Activated CD8-positive, alpha-beta T cell treated with anti-CD3 and anti-CD28 coated beads for 36 hours (primary cell): ENCODE measurements at regions not wholly inside any gene's neighbourhood (a gene's known extent, or its start where the extent isn't known, plus 50 kb on each side); places are given as distances from the start of the nearest gene placed in this dataset.

ENCODE experiments used
- ATAC-seq: fragments of 200-7000 bp; cut with Tn5 transposase; one replicate; pipeline ENCODE4 v1.10.0; 2021; ENCODE audit warnings: mild to moderate bottlenecking, moderate library complexity
- CTCF ChIA-PET: fragments of 350-600 bp; sonication (Branson Sonifier 250); formaldehyde crosslinking; loops from one replicate; lab custom pipeline; 2021; ENCODE audit warnings: antibody characterized with exemption; lab: Charles Lee
- POLR2A ChIA-PET: fragments of 350-600 bp; sonication (Branson Sonifier 250); formaldehyde crosslinking; loops from one replicate; lab custom pipeline; 2021; ENCODE audit warnings: antibody characterized with exemption; lab: Charles Lee
- DNase-seq: peaks from one replicate; pipeline ENCODE4 v3.0.0-alpha.2; 2020
- H3K27ac Mint-ChIP-seq: one replicate; pipeline ENCODE4 v1.8.0; 2021; ENCODE audit warnings: mild to moderate bottlenecking, mixed read lengths
- H3K27me3 Mint-ChIP-seq: one replicate; pipeline ENCODE4 v1.8.0; 2021; ENCODE audit warnings: mixed read lengths
- H3K36me3 Mint-ChIP-seq: one replicate; pipeline ENCODE4 v1.8.0; 2021; ENCODE audit warnings: low read depth, mixed read lengths
- H3K4me1 Mint-ChIP-seq: one replicate; pipeline ENCODE4 v1.8.0; 2021; ENCODE audit warnings: low read depth, mixed read lengths
- H3K4me3 Mint-ChIP-seq: one replicate; pipeline ENCODE4 v1.8.0; 2021; ENCODE audit warnings: mild to moderate bottlenecking, moderate library complexity, mixed read lengths
- H3K9me3 Mint-ChIP-seq: one replicate; pipeline ENCODE4 v1.8.0; 2021; ENCODE audit warnings: mixed read lengths
- intact Hi-C: fragments of 100-400 bp; cut with micrococcal nuclease; formaldehyde crosslinking; loops from one replicate; pipeline ENCODE4 v1.10.0; 2022
- TF ChIP-seq, protein P1 (sequence below): fragments of 200-600 bp; IDR thresholded peaks from one replicate; pipeline ENCODE4 v1.8.0; 2022; ENCODE audit warnings: antibody characterized with exemption, mild to moderate bottlenecking

DNA sequence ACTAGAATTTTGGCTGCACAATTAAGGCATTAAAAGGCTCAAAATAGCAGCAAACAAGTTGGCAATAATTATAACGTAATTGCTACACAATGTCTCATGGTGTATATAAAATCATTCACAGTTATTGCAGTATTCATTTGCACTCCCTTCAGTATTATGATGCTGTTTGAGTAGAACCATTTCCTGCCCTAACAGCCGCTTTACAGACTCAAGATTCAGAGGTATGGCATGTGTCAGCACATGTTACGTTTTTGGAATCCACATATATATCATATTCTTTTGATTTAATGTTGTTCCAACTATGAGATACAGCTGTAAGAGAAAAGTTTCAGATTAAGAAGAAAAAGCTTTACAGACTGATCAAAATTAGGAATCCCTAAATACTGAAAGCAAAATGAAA is 56.3 kb upstream of the NCKAP5 start:
- Mint-ChIP-seq H3K4me1 (no peaks in the 10 kb centered on the region), H3K9me3 (peaks cover 4% of the 10 kb centered on the region)

DNA sequence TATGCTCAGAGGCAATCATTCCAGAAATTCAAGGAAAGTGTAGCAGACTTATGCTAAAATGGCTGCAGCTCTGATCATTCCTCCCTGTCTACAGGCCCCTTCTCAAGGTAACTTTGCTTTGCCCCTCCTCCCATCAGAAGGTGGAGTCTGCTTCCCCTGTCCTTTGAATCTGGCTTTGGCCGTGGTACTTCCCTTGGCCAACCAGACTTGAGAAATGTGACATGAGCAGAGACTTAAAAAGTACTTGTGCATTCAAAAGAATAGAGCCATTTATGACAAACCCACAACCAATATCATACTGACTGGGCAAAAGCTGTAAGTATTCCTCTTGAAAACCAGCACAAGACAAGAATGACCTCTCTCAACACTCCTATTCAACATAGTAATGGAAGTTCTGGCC is 59.5 kb upstream of the NCKAP5 start:
- no peaks in the 10 kb centered on the region for H3K4me1 Mint-ChIP-seq
- peaks cover 3% of the 10 kb centered on the region for H3K9me3 Mint-ChIP-seq
- ChIA-PET POLR2A (no interaction called here), CTCF (no interaction called here)
- intact Hi-C loops: no loop called here
- ATAC-seq (no peak), DNase-seq (no peak)
- H3K27me3 Mint-ChIP-seq: no peaks in the 10 kb centered on the region
- H3K4me3 Mint-ChIP-seq: no peak overlapping the region
- H3K36me3 Mint-ChIP-seq: no peaks in the 10 kb centered on the region
- TF ChIP-seq, protein P1, sequence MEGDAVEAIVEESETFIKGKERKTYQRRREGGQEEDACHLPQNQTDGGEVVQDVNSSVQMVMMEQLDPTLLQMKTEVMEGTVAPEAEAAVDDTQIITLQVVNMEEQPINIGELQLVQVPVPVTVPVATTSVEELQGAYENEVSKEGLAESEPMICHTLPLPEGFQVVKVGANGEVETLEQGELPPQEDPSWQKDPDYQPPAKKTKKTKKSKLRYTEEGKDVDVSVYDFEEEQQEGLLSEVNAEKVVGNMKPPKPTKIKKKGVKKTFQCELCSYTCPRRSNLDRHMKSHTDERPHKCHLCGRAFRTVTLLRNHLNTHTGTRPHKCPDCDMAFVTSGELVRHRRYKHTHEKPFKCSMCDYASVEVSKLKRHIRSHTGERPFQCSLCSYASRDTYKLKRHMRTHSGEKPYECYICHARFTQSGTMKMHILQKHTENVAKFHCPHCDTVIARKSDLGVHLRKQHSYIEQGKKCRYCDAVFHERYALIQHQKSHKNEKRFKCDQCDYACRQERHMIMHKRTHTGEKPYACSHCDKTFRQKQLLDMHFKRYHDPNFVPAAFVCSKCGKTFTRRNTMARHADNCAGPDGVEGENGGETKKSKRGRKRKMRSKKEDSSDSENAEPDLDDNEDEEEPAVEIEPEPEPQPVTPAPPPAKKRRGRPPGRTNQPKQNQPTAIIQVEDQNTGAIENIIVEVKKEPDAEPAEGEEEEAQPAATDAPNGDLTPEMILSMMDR: no peak
- no peak overlapping the region for H3K27ac Mint-ChIP-seq

More for the DNA sequence above, 56.3 kb upstream of the NCKAP5 start:
- TF ChIP-seq, protein P1: no peak
- ATAC-seq (no peak), DNase-seq (no peak)
- intact Hi-C loops: no loop called here
- POLR2A ChIA-PET: interaction anchor here (0.6 kb wide), 1 partner anchor 219 kb away, joined by 3 read pairs; no protein-coding TSS in a partner anchor
- Mint-ChIP-seq H3K27ac (no peak overlapping the region), H3K4me3 (no peak overlapping the region), H3K27me3 (no peaks in the 10 kb centered on the region), H3K36me3 (no peaks in the 10 kb centered on the region)
- CTCF ChIA-PET: no interaction called here

DNA sequence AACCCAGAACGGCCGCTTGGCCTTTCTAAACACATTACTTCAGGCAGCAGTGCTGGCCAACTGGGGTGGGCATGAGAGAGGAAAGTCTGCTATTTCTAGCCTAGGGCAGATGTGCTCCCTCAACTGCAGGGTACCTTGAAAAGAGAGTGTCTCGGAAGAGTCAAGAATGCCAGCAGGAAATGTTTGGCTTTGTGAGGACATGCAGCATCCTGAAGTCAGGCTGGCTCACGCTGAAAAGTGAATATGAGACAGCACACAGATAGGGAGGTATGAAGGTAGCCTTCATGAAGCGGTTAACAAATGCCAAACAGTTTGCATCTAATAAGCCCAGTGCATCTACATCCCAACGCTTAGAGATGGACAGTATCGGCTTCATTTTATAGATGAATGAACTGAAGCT is 65.0 kb upstream of the NCKAP5 start:
- H3K9me3 Mint-ChIP-seq: peaks cover 1% of the 10 kb centered on the region
- POLR2A ChIA-PET: no interaction called here
- no peaks in the 10 kb centered on the region for H3K36me3 Mint-ChIP-seq
- H3K4me3 Mint-ChIP-seq: no peak overlapping the region
- H3K27ac Mint-ChIP-seq: no peak overlapping the region
- DNase-seq: no peak
- no peaks in the 10 kb centered on the region for H3K4me1 Mint-ChIP-seq
- no peak for ATAC-seq
- H3K27me3 Mint-ChIP-seq: no peaks in the 10 kb centered on the region
- intact Hi-C loops: no loop called here
- TF ChIP-seq, protein P1: no peak
- CTCF ChIA-PET: no interaction called here

DNA sequence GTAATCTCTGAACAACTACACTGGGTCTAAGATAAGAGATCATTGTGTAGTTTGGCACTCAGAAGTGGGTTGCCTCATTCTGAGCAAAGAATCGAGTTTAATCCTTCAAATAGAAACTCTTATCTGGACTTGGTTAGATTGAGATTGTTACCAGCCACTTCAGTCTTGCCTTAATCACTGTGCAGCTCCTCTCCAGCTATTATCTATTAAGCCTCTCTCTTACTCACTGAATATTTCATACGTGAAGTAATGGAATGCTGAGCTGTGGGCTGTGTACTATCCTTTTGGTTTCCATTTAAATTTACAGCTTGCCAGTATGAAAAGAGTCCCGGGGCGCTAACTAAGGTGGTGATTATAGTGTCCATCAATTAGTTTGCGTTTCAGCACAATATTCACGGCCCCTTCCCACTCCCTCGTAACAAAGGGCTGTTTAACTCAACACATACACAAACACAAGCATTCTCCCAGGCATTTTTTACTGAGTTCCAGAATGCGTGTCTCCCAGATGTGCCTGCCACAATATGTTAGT is 65.7 kb upstream of the NCKAP5 start:
- DNase-seq (no peak), ATAC-seq (no peak)
- Mint-ChIP-seq H3K27ac (no peak overlapping the region), H3K9me3 (peaks cover 1% of the 10 kb centered on the region), H3K4me1 (no peaks in the 10 kb centered on the region), H3K36me3 (no peaks in the 10 kb centered on the region), H3K27me3 (no peaks in the 10 kb centered on the region), H3K4me3 (no peak overlapping the region)
- ChIA-PET CTCF (no interaction called here), POLR2A (no interaction called here)
- intact Hi-C loops: no loop called here
- TF ChIP-seq, protein P1: no peak

DNA sequence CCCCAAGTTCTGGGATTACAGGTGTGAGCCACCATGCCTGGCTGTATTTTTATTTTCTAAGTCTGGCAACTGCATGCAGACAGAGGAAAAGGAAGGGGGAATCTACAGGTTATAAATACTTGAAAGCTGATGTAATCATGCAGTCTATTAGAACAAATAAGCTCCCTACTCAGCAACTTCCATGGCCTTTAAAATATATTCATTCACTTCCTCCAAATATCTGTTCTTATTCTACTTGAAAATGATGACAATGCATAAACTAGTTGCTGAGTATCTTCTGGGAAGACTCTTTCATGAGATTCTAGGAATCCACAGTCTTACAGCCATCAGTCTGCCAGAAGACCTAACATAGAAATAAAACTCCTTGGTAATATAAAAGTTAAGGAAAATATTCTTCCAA is 66.9 kb upstream of the NCKAP5 start:
- no peaks in the 10 kb centered on the region for H3K36me3 Mint-ChIP-seq
- intact Hi-C loops: no loop called here
- H3K27me3 Mint-ChIP-seq: peaks cover 2% of the 10 kb centered on the region
- DNase-seq (no peak), ATAC-seq (no peak)
- H3K27ac Mint-ChIP-seq: no peak overlapping the region
- ChIA-PET CTCF (no interaction called here), POLR2A (no interaction called here)
- TF ChIP-seq, protein P1: no peak
- no peaks in the 10 kb centered on the region for H3K4me1 Mint-ChIP-seq
- H3K4me3 Mint-ChIP-seq: no peak overlapping the region
- peaks cover 1% of the 10 kb centered on the region for H3K9me3 Mint-ChIP-seq
